ENCODE measurements at regions not wholly inside any gene's neighbourhood (a gene's known extent, or its start where the extent isn't known, plus 50 kb on each side); places are given as distances from the start of the nearest gene placed in this dataset.
"Not testable (repeated sequence)": the region's sequence is repeated elsewhere in the genome, so short reads cannot be mapped to it uniquely, and the experiment has no call there.

GRCh38 chrX:26958261-26958660 lies 504.9 kb downstream of the PPP4R3C start:
- no peaks in the 10 kb centered on the region for H3K4me1 ChIP-seq (ENCODE audit: control insufficient read depth, insufficient read depth, low read length)
- H3K9me3 ChIP-seq (ENCODE audit: control insufficient read depth, insufficient read depth, low read depth, low read length): no peaks in the 10 kb centered on the region
- no peaks in the 10 kb centered on the region for H3K27me3 ChIP-seq (ENCODE audit: control insufficient read depth, insufficient read depth, low read length)
- no peak overlapping the region for H3K9ac ChIP-seq (ENCODE audit: low read length)
- H3K27ac ChIP-seq (ENCODE audit: low read depth, low read length): no peak overlapping the region
- H3K4me3 ChIP-seq (ENCODE audit: low read depth, low read length): no peak overlapping the region
- H3K36me3 ChIP-seq (ENCODE audit: control insufficient read depth, insufficient read depth, low read length): no peaks in the 10 kb centered on the region

- H3K9me3 ChIP-seq (ENCODE audit: control insufficient read depth, insufficient read depth, low read depth, low read length): no peaks in the 10 kb centered on the region
- no peaks in the 10 kb centered on the region for H3K27me3 ChIP-seq (ENCODE audit: control insufficient read depth, insufficient read depth, low read length)
- no peaks in the 10 kb centered on the region for H3K36me3 ChIP-seq (ENCODE audit: control insufficient read depth, insufficient read depth, low read length)
- H3K27ac ChIP-seq (ENCODE audit: low read depth, low read length): no peak overlapping the region
- H3K4me3 ChIP-seq (ENCODE audit: low read depth, low read length): no peak overlapping the region
- H3K9ac ChIP-seq (ENCODE audit: low read length): no peak overlapping the region
- no peaks in the 10 kb centered on the region for H3K4me1 ChIP-seq (ENCODE audit: control insufficient read depth, insufficient read depth, low read length)
Measured at GRCh38 chrX:26954029-26954428, 509.1 kb downstream of the PPP4R3C start.

GRCh38 chrX:26952213-26952612 lies 510.9 kb downstream of the PPP4R3C start:
- no peaks in the 10 kb centered on the region for H3K36me3 ChIP-seq (ENCODE audit: control insufficient read depth, insufficient read depth, low read length)
- no peaks in the 10 kb centered on the region for H3K9me3 ChIP-seq (ENCODE audit: control insufficient read depth, insufficient read depth, low read depth, low read length)
- H3K27ac ChIP-seq (ENCODE audit: low read depth, low read length): no peak overlapping the region
- no peak overlapping the region for H3K4me3 ChIP-seq (ENCODE audit: low read depth, low read length)
- no peaks in the 10 kb centered on the region for H3K27me3 ChIP-seq (ENCODE audit: control insufficient read depth, insufficient read depth, low read length)
- H3K9ac ChIP-seq (ENCODE audit: low read length): no peak overlapping the region
- H3K4me1 ChIP-seq (ENCODE audit: control insufficient read depth, insufficient read depth, low read length): no peaks in the 10 kb centered on the region

- Histone ChIP-seq H3K4me3 (ENCODE audit: low read depth, low read length) (no peak overlapping the region), H3K4me1 (ENCODE audit: control insufficient read depth, insufficient read depth, low read length) (0 out of 2 replicates have a peak, but pooled peaks cover 4% of the 10 kb centered on the region), H3K36me3 (ENCODE audit: control insufficient read depth, insufficient read depth, low read length) (no peaks in the 10 kb centered on the region), H3K9ac (ENCODE audit: low read length) (no peak overlapping the region), H3K27ac (ENCODE audit: low read depth, low read length) (no peak overlapping the region), H3K27me3 (ENCODE audit: control insufficient read depth, insufficient read depth, low read length) (no peaks in the 10 kb centered on the region), H3K9me3 (ENCODE audit: control insufficient read depth, insufficient read depth, low read depth, low read length) (no peaks in the 10 kb centered on the region)
Measured at GRCh38 chrX:26927419-26927818, 535.7 kb downstream of the PPP4R3C start.

- Histone ChIP-seq H3K9ac (ENCODE audit: low read length) (no peak overlapping the region), H3K27me3 (ENCODE audit: control insufficient read depth, insufficient read depth, low read length) (no peaks in the 10 kb centered on the region), H3K4me3 (ENCODE audit: low read depth, low read length) (no peak overlapping the region), H3K27ac (ENCODE audit: low read depth, low read length) (no peak overlapping the region), H3K9me3 (ENCODE audit: control insufficient read depth, insufficient read depth, low read depth, low read length) (no peaks in the 10 kb centered on the region), H3K36me3 (ENCODE audit: control insufficient read depth, insufficient read depth, low read length) (no peaks in the 10 kb centered on the region), H3K4me1 (ENCODE audit: control insufficient read depth, insufficient read depth, low read length) (0 out of 2 replicates have a peak, but pooled peaks cover under 1% of the 10 kb centered on the region)
Measured at GRCh38 chrX:26925088-26925487, 538.1 kb downstream of the PPP4R3C start.

GRCh38 chrX:26922278-26922677 lies 540.9 kb downstream of the PPP4R3C start:
- Histone ChIP-seq H3K27me3 (ENCODE audit: control insufficient read depth, insufficient read depth, low read length) (no peaks in the 10 kb centered on the region), H3K27ac (ENCODE audit: low read depth, low read length) (no peak overlapping the region)

GRCh38 chrX:26918631-26919030 lies 544.5 kb downstream of the PPP4R3C start:
- H3K4me1 ChIP-seq (ENCODE audit: control insufficient read depth, insufficient read depth, low read length): no peaks in the 10 kb centered on the region
- H3K4me3 ChIP-seq (ENCODE audit: low read depth, low read length): no peak overlapping the region
- H3K9me3 ChIP-seq (ENCODE audit: control insufficient read depth, insufficient read depth, low read depth, low read length): no peaks in the 10 kb centered on the region
- no peaks in the 10 kb centered on the region for H3K27me3 ChIP-seq (ENCODE audit: control insufficient read depth, insufficient read depth, low read length)
- H3K9ac ChIP-seq (ENCODE audit: low read length): no peak overlapping the region
- H3K36me3 ChIP-seq (ENCODE audit: control insufficient read depth, insufficient read depth, low read length): no peaks in the 10 kb centered on the region
- H3K27ac ChIP-seq (ENCODE audit: low read depth, low read length): no peak overlapping the region

More at GRCh38 chrX:26922278-26922677, 540.9 kb downstream of the PPP4R3C start:
- Histone ChIP-seq H3K4me1 (ENCODE audit: control insufficient read depth, insufficient read depth, low read length) (no peaks in the 10 kb centered on the region), H3K9me3 (ENCODE audit: control insufficient read depth, insufficient read depth, low read depth, low read length) (no peaks in the 10 kb centered on the region), H3K9ac (ENCODE audit: low read length) (no peak overlapping the region), H3K36me3 (ENCODE audit: control insufficient read depth, insufficient read depth, low read length) (no peaks in the 10 kb centered on the region), H3K4me3 (ENCODE audit: low read depth, low read length) (no peak overlapping the region)

GRCh38 chrX:26916991-26917390 lies 546.1 kb downstream of the PPP4R3C start:
- Histone ChIP-seq H3K4me1 (ENCODE audit: control insufficient read depth, insufficient read depth, low read length) (no peaks in the 10 kb centered on the region), H3K4me3 (ENCODE audit: low read depth, low read length) (no peak overlapping the region), H3K27me3 (ENCODE audit: control insufficient read depth, insufficient read depth, low read length) (no peaks in the 10 kb centered on the region), H3K9ac (ENCODE audit: low read length) (no peak overlapping the region), H3K9me3 (ENCODE audit: control insufficient read depth, insufficient read depth, low read depth, low read length) (peaks cover 3% of the 10 kb centered on the region), H3K27ac (ENCODE audit: low read depth, low read length) (no peak overlapping the region), H3K36me3 (ENCODE audit: control insufficient read depth, insufficient read depth, low read length) (no peaks in the 10 kb centered on the region)

GRCh38 chrX:26915064-26915463 lies 548.1 kb downstream of the PPP4R3C start:
- Histone ChIP-seq H3K27ac (ENCODE audit: low read depth, low read length) (no peak overlapping the region), H3K4me3 (ENCODE audit: low read depth, low read length) (no peak overlapping the region), H3K36me3 (ENCODE audit: control insufficient read depth, insufficient read depth, low read length) (no peaks in the 10 kb centered on the region), H3K4me1 (ENCODE audit: control insufficient read depth, insufficient read depth, low read length) (no peaks in the 10 kb centered on the region), H3K27me3 (ENCODE audit: control insufficient read depth, insufficient read depth, low read length) (no peaks in the 10 kb centered on the region), H3K9ac (ENCODE audit: low read length) (no peak overlapping the region), H3K9me3 (ENCODE audit: control insufficient read depth, insufficient read depth, low read depth, low read length) (peaks cover 7% of the 10 kb centered on the region)

GRCh38 chrX:26914232-26914631 lies 548.9 kb downstream of the PPP4R3C start:
- no peaks in the 10 kb centered on the region for H3K36me3 ChIP-seq (ENCODE audit: control insufficient read depth, insufficient read depth, low read length)
- H3K4me3 ChIP-seq (ENCODE audit: low read depth, low read length): no peak overlapping the region
- no peaks in the 10 kb centered on the region for H3K27me3 ChIP-seq (ENCODE audit: control insufficient read depth, insufficient read depth, low read length)
- H3K4me1 ChIP-seq (ENCODE audit: control insufficient read depth, insufficient read depth, low read length): no peaks in the 10 kb centered on the region
- H3K9ac ChIP-seq (ENCODE audit: low read length): no peak overlapping the region
- H3K27ac ChIP-seq (ENCODE audit: low read depth, low read length): no peak overlapping the region
- peaks cover 7% of the 10 kb centered on the region for H3K9me3 ChIP-seq (ENCODE audit: control insufficient read depth, insufficient read depth, low read depth, low read length)

- not testable (repeated sequence) for H3K9me3 ChIP-seq (ENCODE audit: control insufficient read depth, insufficient read depth, low read depth, low read length); H3K27ac ChIP-seq (ENCODE audit: low read depth, low read length); H3K36me3 ChIP-seq (ENCODE audit: control insufficient read depth, insufficient read depth, low read length); H3K4me3 ChIP-seq (ENCODE audit: low read depth, low read length); H3K9ac ChIP-seq (ENCODE audit: low read length); H3K4me1 ChIP-seq (ENCODE audit: control insufficient read depth, insufficient read depth, low read length); H3K27me3 ChIP-seq (ENCODE audit: control insufficient read depth, insufficient read depth, low read length)
Measured at GRCh38 chrX:26911785-26912184, 551.4 kb downstream of the PPP4R3C start.

GRCh38 chrX:26909728-26910127 lies 553.4 kb downstream of the PPP4R3C start:
- Histone ChIP-seq H3K9me3 (ENCODE audit: control insufficient read depth, insufficient read depth, low read depth, low read length) (peaks cover 7% of the 10 kb centered on the region), H3K27me3 (ENCODE audit: control insufficient read depth, insufficient read depth, low read length) (no peaks in the 10 kb centered on the region), H3K36me3 (ENCODE audit: control insufficient read depth, insufficient read depth, low read length) (no peaks in the 10 kb centered on the region), H3K4me1 (ENCODE audit: control insufficient read depth, insufficient read depth, low read length) (no peaks in the 10 kb centered on the region), H3K27ac (ENCODE audit: low read depth, low read length) (no peak overlapping the region), H3K9ac (ENCODE audit: low read length) (no peak overlapping the region), H3K4me3 (ENCODE audit: low read depth, low read length) (no peak overlapping the region)
